PC-9 (cell line): ENCODE measurements at regions not wholly inside any gene's neighbourhood (a gene's known extent, or its start where the extent isn't known, plus 50 kb on each side); places are given as distances from the start of the nearest gene placed in this dataset.

Source experiments
- CTCF ChIP-seq: fragments of 200-600 bp; sonication (generic); conservative IDR thresholded peaks from 2 replicates; pipeline ENCODE4 v1.6.1; 2017; ENCODE audit warnings: mixed run types, antibody characterized with exemption, mild to moderate bottlenecking, moderate library complexity
- EZH2 ChIP-seq: fragments of 200-600 bp; sonication (generic); IDR thresholded peaks from 2 replicates; pipeline ENCODE4 v1.8.0; 2017; ENCODE audit warnings: antibody characterized with exemption, low read depth

- TF ChIP-seq CTCF, result no peak
- TF ChIP-seq EZH2, result no peak
Observed at GRCh38 chr5:114729986-114730385, 368.1 kb downstream of the KCNN2 start.
